ENCODE measurements at regions not wholly inside any gene's neighbourhood (a gene's known extent, or its start where the extent isn't known, plus 50 kb on each side); places are given as distances from the start of the nearest gene placed in this dataset.
"Not testable (repeated sequence)": the region's sequence is repeated elsewhere in the genome, so short reads cannot be mapped to it uniquely, and the experiment has no call there.

GRCh38 chr15:38614621-38615020 lies 50.0 kb upstream of the RASGRP1 start:
- no peak for DNase-seq (ENCODE audit: low read depth)

GRCh38 chr15:38617831-38618230 lies 53.2 kb upstream of the RASGRP1 start:
- no peak for DNase-seq (ENCODE audit: low read depth)

GRCh38 chr15:38618242-38618955 lies 53.8 kb upstream of the RASGRP1 start:
- DNase-seq (ENCODE audit: low read depth): no peak

GRCh38 chr15:38620098-38620497 lies 55.5 kb upstream of the RASGRP1 start:
- DNase-seq (ENCODE audit: low read depth): no peak

GRCh38 chr15:38620851-38621594 lies 56.4 kb upstream of the RASGRP1 start:
- DNase-seq (ENCODE audit: low read depth): no peak

GRCh38 chr15:38622304-38622703 lies 57.7 kb upstream of the RASGRP1 start:
- DNase-seq (ENCODE audit: low read depth): no peak

GRCh38 chr15:38622908-38623307 lies 58.3 kb upstream of the RASGRP1 start:
- no peak for DNase-seq (ENCODE audit: low read depth)

- DNase-seq (ENCODE audit: low read depth): no peak
Measured at GRCh38 chr15:38623744-38624143, 59.1 kb upstream of the RASGRP1 start.

- DNase-seq (ENCODE audit: low read depth): no peak
Measured at GRCh38 chr15:38624244-38625205, 59.9 kb upstream of the RASGRP1 start.

- DNase-seq (ENCODE audit: low read depth): no peak
Measured at GRCh38 chr15:38625886-38626285, 61.3 kb upstream of the RASGRP1 start.

GRCh38 chr15:38626443-38627050 lies 61.9 kb upstream of the RASGRP1 start:
- no peak for DNase-seq (ENCODE audit: low read depth)

GRCh38 chr15:38627689-38628277 lies 63.2 kb upstream of the RASGRP1 start:
- no peak for DNase-seq (ENCODE audit: low read depth)

- DNase-seq (ENCODE audit: low read depth): no peak
Measured at GRCh38 chr15:38631119-38632075, 66.8 kb upstream of the RASGRP1 start.

GRCh38 chr15:38635170-38635569 lies 70.6 kb upstream of the RASGRP1 start:
- no peak for DNase-seq (ENCODE audit: low read depth)

- DNase-seq (ENCODE audit: low read depth): no peak
Measured at GRCh38 chr15:38636597-38636996, 72.0 kb upstream of the RASGRP1 start.

GRCh38 chr15:38638126-38638525 lies 73.5 kb upstream of the RASGRP1 start:
- DNase-seq (ENCODE audit: low read depth): no peak

- no peak for DNase-seq (ENCODE audit: low read depth)
Measured at GRCh38 chr15:38638811-38639210, 74.2 kb upstream of the RASGRP1 start.

- no peak for DNase-seq (ENCODE audit: low read depth)
Measured at GRCh38 chr15:38642689-38643270, 78.2 kb upstream of the RASGRP1 start.

- not testable (repeated sequence) for DNase-seq (ENCODE audit: low read depth)
Measured at GRCh38 chr15:38644353-38644752, 79.7 kb upstream of the RASGRP1 start.

GRCh38 chr15:38646716-38647115 lies 82.1 kb upstream of the RASGRP1 start:
- DNase-seq (ENCODE audit: low read depth): no peak
